ENCODE measurements at regions not wholly inside any gene's neighbourhood (a gene's known extent, or its start where the extent isn't known, plus 50 kb on each side); places are given as distances from the start of the nearest gene placed in this dataset.
"Not testable (repeated sequence)": the region's sequence is repeated elsewhere in the genome, so short reads cannot be mapped to it uniquely, and the experiment has no call there.

- TF ChIP-seq POLR2A (IDR thresholded peaks at IDR 0.05; ENCODE audit: low read depth, low read length); POLR2AphosphoS5 (IDR thresholded peaks at IDR 0.05; ENCODE audit: low read depth, low read length); TAF1 (IDR thresholded peaks at IDR 0.05; ENCODE audit: low read depth, low read length); PAX5 (IDR thresholded peaks at IDR 0.05; ENCODE audit: insufficient read depth, low read length, severe bottlenecking); SPI1 (IDR thresholded peaks at IDR 0.05; ENCODE audit: low read depth, low read length): not testable (repeated sequence)
Observed at GRCh38 chr16:29252311-29252710, 154.2 kb downstream of the NPIPB11 start.

All from GM12891 (cell line).